ENCODE measurements at regions not wholly inside any gene's neighbourhood (a gene's known extent, or its start where the extent isn't known, plus 50 kb on each side); places are given as distances from the start of the nearest gene placed in this dataset.

GRCh38 chr3:177565981-177566380 lies 368.7 kb upstream of the TBL1XR1 start:
- no peak for DNase-seq (ENCODE audit: low read depth in 2 of 2)

- DNase-seq (ENCODE audit: low read depth in 2 of 2), result no peak
Observed at GRCh38 chr3:177567833-177568232, 370.6 kb upstream of the TBL1XR1 start.

GRCh38 chr3:177569193-177569592 lies 371.9 kb upstream of the TBL1XR1 start:
- no peak for DNase-seq (ENCODE audit: low read depth in 2 of 2)

GRCh38 chr3:177569875-177570657 lies 372.8 kb upstream of the TBL1XR1 start:
- no peak for DNase-seq (ENCODE audit: low read depth in 2 of 2)

- no peak for DNase-seq (ENCODE audit: low read depth in 2 of 2)
Observed at GRCh38 chr3:177571271-177571943, 374.1 kb upstream of the TBL1XR1 start.

- no peak for DNase-seq (ENCODE audit: low read depth in 2 of 2)
Observed at GRCh38 chr3:177571944-177572315, 374.6 kb upstream of the TBL1XR1 start.

GRCh38 chr3:177574222-177574856 lies 377.1 kb upstream of the TBL1XR1 start:
- DNase-seq (ENCODE audit: low read depth in 2 of 2), result no peak

- no peak for DNase-seq (ENCODE audit: low read depth in 2 of 2)
Observed at GRCh38 chr3:177576746-177577145, 379.5 kb upstream of the TBL1XR1 start.

GRCh38 chr3:177578488-177578887 lies 381.2 kb upstream of the TBL1XR1 start:
- no peak for DNase-seq (ENCODE audit: low read depth in 2 of 2)

GRCh38 chr3:177579419-177579818 lies 382.1 kb upstream of the TBL1XR1 start:
- no peak for DNase-seq (ENCODE audit: low read depth in 2 of 2)

- DNase-seq (ENCODE audit: low read depth in 2 of 2), result no peak
Observed at GRCh38 chr3:177580437-177580836, 383.2 kb upstream of the TBL1XR1 start.

- no peak for DNase-seq (ENCODE audit: low read depth in 2 of 2)
Observed at GRCh38 chr3:177585271-177585670, 388.0 kb upstream of the TBL1XR1 start.

GRCh38 chr3:177589041-177589650 lies 391.9 kb upstream of the TBL1XR1 start:
- DNase-seq (ENCODE audit: low read depth in 2 of 2), result no peak

GRCh38 chr3:177589911-177590381 lies 392.7 kb upstream of the TBL1XR1 start:
- DNase-seq (ENCODE audit: low read depth in 2 of 2), result no peak

GRCh38 chr3:177590826-177591225 lies 393.5 kb upstream of the TBL1XR1 start:
- DNase-seq (ENCODE audit: low read depth in 2 of 2), result no peak

GRCh38 chr3:177591379-177591778 lies 394.1 kb upstream of the TBL1XR1 start:
- DNase-seq (ENCODE audit: low read depth in 2 of 2), result no peak

- no peak for DNase-seq (ENCODE audit: low read depth in 2 of 2)
Observed at GRCh38 chr3:177594096-177594495, 396.8 kb upstream of the TBL1XR1 start.

GRCh38 chr3:177595530-177596188 lies 398.4 kb upstream of the TBL1XR1 start:
- no peak for DNase-seq (ENCODE audit: low read depth in 2 of 2)

- DNase-seq (ENCODE audit: low read depth in 2 of 2), result no peak
Observed at GRCh38 chr3:177596248-177596815, 399.1 kb upstream of the TBL1XR1 start.

- no peak for DNase-seq (ENCODE audit: low read depth in 2 of 2)
Observed at GRCh38 chr3:177596816-177597271, 399.6 kb upstream of the TBL1XR1 start.

Data from stimulated activated CD4-positive, alpha-beta T cell treated with anti-CD3 and anti-CD28 coated beads, Interleukin-12 subunit alpha, Interleukin-12 subunit beta, amount 100 ng/mL, for 24 hours (primary cell).